Endothelial cell of umbilical vein (primary cell): ENCODE measurements at regions not wholly inside any gene's neighbourhood (a gene's known extent, or its start where the extent isn't known, plus 50 kb on each side); places are given as distances from the start of the nearest gene placed in this dataset.

Source experiments
- BruUV-seq: library from RNA; stranded (reverse); fragments of 400-500 nt; replicated peaks from 2 replicates; lab custom pipeline; 2021; lab: Mats Ljungman, UMichigan
- CTCF ChIA-PET: fragments of 300-600, 350-600 bp; sonication (Branson Sonifier 250); formaldehyde crosslinking; loops from one replicate; lab custom pipeline; 2021; ENCODE audit warnings: antibody characterized with exemption, inconsistent platforms; lab: Charles Lee
- POLR2A ChIA-PET: fragments of 300-600, 350-600 bp; sonication (Branson Sonifier 250); formaldehyde crosslinking; loops from one replicate; lab custom pipeline; 2021; ENCODE audit warnings: antibody characterized with exemption, inconsistent platforms; lab: Charles Lee
- DNase-seq: peaks from one replicate; pipeline ENCODE4 v3.0.0-alpha.2; 2011; ENCODE audit warnings: low read depth, low spot score
- FAIRE-seq: peaks from 2 replicates; lab custom pipeline; 2011; peaks lifted over from hg19 to GRCh38; lab: Jason Lieb, UNC
- H2AFZ ChIP-seq: 2 replicates; pipeline ENCODE4 v1.6.0; 2012; ENCODE audit warnings: low read depth, low read length, control low read depth, inconsistent platforms
- H3K27ac ChIP-seq: 2 replicates; pipeline ENCODE4 v1.5.1; 2011; ENCODE audit warnings: low read depth, mild to moderate bottlenecking, control low read depth, low read length, moderate library complexity; ENCODE audit not compliant: insufficient read depth
- H3K27me3 ChIP-seq, 2 experiments: 2 replicates each; pipeline versions ENCODE4 v1.6.0 to v1.6.1; 2011; ENCODE audit warnings: low read length in 2 of 2, mixed read lengths in 1 of 2; ENCODE audit not compliant: control insufficient read depth in 2 of 2, insufficient read depth in 2 of 2
- H3K36me3 ChIP-seq, 2 experiments: 2 replicates in 1 of 2; 3 replicates in 1 of 2; pipeline ENCODE4 v1.5.1; 2011; ENCODE audit warnings: low read length in 2 of 2, mild to moderate bottlenecking in 1 of 2, moderate library complexity in 1 of 2; ENCODE audit not compliant: control insufficient read depth in 2 of 2, insufficient read depth in 2 of 2; ENCODE audit errors: extremely low read depth in 1 of 2
- H3K4me1 ChIP-seq: 3 replicates; pipeline ENCODE4 v1.5.1; 2011; ENCODE audit warnings: mild to moderate bottlenecking, low read length; ENCODE audit not compliant: control insufficient read depth, insufficient read depth; ENCODE audit errors: extremely low read depth
- H3K4me2 ChIP-seq: 2 replicates; pipeline ENCODE4 v1.6.1; 2011; ENCODE audit warnings: low read length, control low read depth, mixed read lengths; ENCODE audit not compliant: insufficient read depth
- H3K4me3 ChIP-seq, 3 experiments: fragments of 200-600 bp in 1 of 3; sonication (generic), shearing (Covaris generic) in 1 of 3; replicated peaks in 1 of 3; 2 replicates each; pipeline ENCODE4 v1.5.1; 2011 to 2016; ENCODE audit warnings: control low read depth in 3 of 3, low read length in 3 of 3, mild to moderate bottlenecking in 2 of 3, inconsistent platforms in 1 of 3, low read depth in 1 of 3, moderate library complexity in 1 of 3; ENCODE audit not compliant: insufficient read depth in 1 of 3
- H3K79me2 ChIP-seq: 2 replicates; pipeline ENCODE4 v1.6.0; 2012; ENCODE audit warnings: low read length, inconsistent platforms; ENCODE audit not compliant: control insufficient read depth, insufficient read depth
- H3K9ac ChIP-seq: replicated peaks from 2 replicates; pipeline ENCODE3; 2011; ENCODE audit warnings: low read length, control low read depth; ENCODE audit not compliant: insufficient read depth; ENCODE audit errors: extremely low read depth
- H3K9me1 ChIP-seq: replicated peaks from 3 replicates; pipeline ENCODE4 v1.6.0; 2011; ENCODE audit warnings: mild to moderate bottlenecking, low read length; ENCODE audit not compliant: control insufficient read depth, insufficient read depth; ENCODE audit errors: extremely low read depth
- H3K9me3 ChIP-seq: replicated peaks from 2 replicates; pipeline ENCODE4 v1.5.1; 2012; ENCODE audit warnings: low read length, inconsistent platforms; ENCODE audit not compliant: control insufficient read depth, insufficient read depth
- H4K20me1 ChIP-seq: replicated peaks from 2 replicates; pipeline ENCODE3; 2011; ENCODE audit warnings: mild to moderate bottlenecking, low read length; ENCODE audit not compliant: control insufficient read depth, insufficient read depth; ENCODE audit errors: extremely low read depth
- EZH2 ChIP-seq: IDR thresholded peaks from 2 replicates; pipeline ENCODE4 v1.6.1; 2012; ENCODE audit warnings: borderline replicate concordance, low read depth, mild to moderate bottlenecking, moderate library complexity, low read length, inconsistent platforms; ENCODE audit not compliant: severe bottlenecking
- FOS ChIP-seq: IDR thresholded peaks from 2 replicates; pipeline ENCODE4 v1.6.1; 2011; ENCODE audit warnings: mild to moderate bottlenecking, low read length, moderate library complexity, borderline replicate concordance; ENCODE audit not compliant: insufficient read depth
- GATA2 ChIP-seq: IDR thresholded peaks from 2 replicates; pipeline ENCODE4 v1.7.0; 2011; ENCODE audit warnings: low read depth, mild to moderate bottlenecking, moderate library complexity, mixed read lengths, low read length; ENCODE audit not compliant: insufficient read length, insufficient read depth
- JUN ChIP-seq: IDR thresholded peaks from 2 replicates; pipeline ENCODE4 v1.6.1; 2011; ENCODE audit warnings: borderline replicate concordance, low read depth; ENCODE audit not compliant: insufficient read length, insufficient read depth
- MYC ChIP-seq: IDR thresholded peaks from one replicate; pipeline ENCODE4 v1.6.1; 2011; ENCODE audit warnings: mild to moderate bottlenecking, low read depth, low read length
- POLR2A ChIP-seq: IDR thresholded peaks from 2 replicates; pipeline ENCODE4 v1.6.1; 2012; ENCODE audit warnings: low read depth, mild to moderate bottlenecking, control low read depth, low read length
- POLR2AphosphoS5 ChIP-seq: IDR thresholded peaks from 2 replicates; pipeline ENCODE4 v1.6.1; 2012; ENCODE audit warnings: low read depth, mild to moderate bottlenecking, control low read depth, low read length, moderate library complexity; ENCODE audit not compliant: insufficient read depth
- dilution Hi-C: fragments of 300-500 bp; cut with MboI; formaldehyde crosslinking; loops from one replicate; pipeline ENCODE4 v1.15.0; 2019; ENCODE audit warnings: low sequenced_read_pairs; ENCODE audit not compliant: extremely low pct_ligation_motif_present
- intact Hi-C: fragments of 100-400 bp; cut with micrococcal nuclease; formaldehyde crosslinking; loops from one replicate; pipeline ENCODE4 v1.10.0; 2022
- TF ChIP-seq, protein P1 (sequence below): IDR thresholded peaks from 2 replicates; pipeline ENCODE4 v1.6.1; 2011; ENCODE audit not compliant: insufficient read depth, insufficient read length
- TF ChIP-seq, protein P2 (sequence below), 2 donors: IDR thresholded peaks; 1 replicate in 1 of 2; 2 replicates in 1 of 2; pipeline ENCODE4 v1.5.1; 2011; ENCODE audit warnings: low read length in 2 of 2, mild to moderate bottlenecking in 2 of 2, moderate library complexity in 2 of 2, control low read depth in 1 of 2, inconsistent platforms in 1 of 2, low read depth in 1 of 2; ENCODE audit not compliant: insufficient read depth in 1 of 2; ENCODE audit errors: extremely low read depth in 1 of 2

DNA sequence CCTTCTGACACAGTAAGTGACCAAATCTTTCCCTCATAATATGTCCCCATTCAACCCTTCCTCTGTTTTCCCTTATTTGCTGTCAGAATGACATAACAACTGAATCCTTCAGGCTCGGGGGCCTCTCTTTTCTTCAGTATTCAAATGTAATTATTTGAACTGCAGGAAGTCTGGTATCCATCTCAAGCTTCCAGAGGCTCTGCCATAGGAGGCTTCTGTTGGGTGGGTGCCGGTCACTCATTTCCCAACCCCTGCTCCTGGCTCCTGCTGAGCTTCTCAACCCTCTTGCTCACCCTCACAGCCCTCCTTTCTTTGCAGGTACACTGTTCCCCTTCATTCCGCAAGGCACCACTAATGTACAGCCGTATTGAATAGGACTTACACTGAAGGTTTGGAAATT is 151.8 kb upstream of the MAP3K1 start:
- Histone ChIP-seq H3K9me3 (no peaks in the 10 kb centered on the region), H3K27ac (no peak overlapping the region), H3K36me3 (no peaks in the 10 kb centered on the region), H3K27me3 (peaks cover 16 to 22% of the 10 kb centered on the region in 2 experiments), H3K79me2 (no peaks in the 10 kb centered on the region), H3K9me1 (no peaks in the 10 kb centered on the region), H3K9ac (no peak overlapping the region), H3K4me1 (no peaks in the 10 kb centered on the region), H3K4me3 (no peak overlapping the region), H3K4me2 (no peak overlapping the region), H4K20me1 (no peaks in the 10 kb centered on the region), H2AFZ (no peak overlapping the region)
- TF ChIP-seq JUN (no peak), EZH2 (no peak), FOS (no peak), MYC (no peak), POLR2A (no peak), POLR2AphosphoS5 (no peak), GATA2 (no peak)
- TF ChIP-seq, protein P1, sequence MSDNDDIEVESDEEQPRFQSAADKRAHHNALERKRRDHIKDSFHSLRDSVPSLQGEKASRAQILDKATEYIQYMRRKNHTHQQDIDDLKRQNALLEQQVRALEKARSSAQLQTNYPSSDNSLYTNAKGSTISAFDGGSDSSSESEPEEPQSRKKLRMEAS: no peak
- TF ChIP-seq, protein P2, sequence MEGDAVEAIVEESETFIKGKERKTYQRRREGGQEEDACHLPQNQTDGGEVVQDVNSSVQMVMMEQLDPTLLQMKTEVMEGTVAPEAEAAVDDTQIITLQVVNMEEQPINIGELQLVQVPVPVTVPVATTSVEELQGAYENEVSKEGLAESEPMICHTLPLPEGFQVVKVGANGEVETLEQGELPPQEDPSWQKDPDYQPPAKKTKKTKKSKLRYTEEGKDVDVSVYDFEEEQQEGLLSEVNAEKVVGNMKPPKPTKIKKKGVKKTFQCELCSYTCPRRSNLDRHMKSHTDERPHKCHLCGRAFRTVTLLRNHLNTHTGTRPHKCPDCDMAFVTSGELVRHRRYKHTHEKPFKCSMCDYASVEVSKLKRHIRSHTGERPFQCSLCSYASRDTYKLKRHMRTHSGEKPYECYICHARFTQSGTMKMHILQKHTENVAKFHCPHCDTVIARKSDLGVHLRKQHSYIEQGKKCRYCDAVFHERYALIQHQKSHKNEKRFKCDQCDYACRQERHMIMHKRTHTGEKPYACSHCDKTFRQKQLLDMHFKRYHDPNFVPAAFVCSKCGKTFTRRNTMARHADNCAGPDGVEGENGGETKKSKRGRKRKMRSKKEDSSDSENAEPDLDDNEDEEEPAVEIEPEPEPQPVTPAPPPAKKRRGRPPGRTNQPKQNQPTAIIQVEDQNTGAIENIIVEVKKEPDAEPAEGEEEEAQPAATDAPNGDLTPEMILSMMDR (IDR thresholded peaks at IDR 0.05; ENCODE audit: extremely low read depth in 1 of 2, insufficient read depth in 1 of 2, low read depth in 1 of 2, low read length in 2 of 2): no peak
- ChIA-PET POLR2A (no interaction called here), CTCF (interaction anchor here (1.6 kb wide), 1 partner anchor 16 kb away, joined by 3 read pairs; no protein-coding TSS in a partner anchor)
- dilution Hi-C loops: no loop called here
- BruUV-seq: no TSS peak
- DNase-seq (no peak), FAIRE-seq (no peak)
- intact Hi-C loops: no loop called here
